Tibial nerve (tissue), 4 donors: ENCODE measurements at regions not wholly inside any gene's neighbourhood (a gene's known extent, or its start where the extent isn't known, plus 50 kb on each side); places are given as distances from the start of the nearest gene placed in this dataset.

ENCODE experiments used
- EP300 ChIP-seq, 2 donors: sonication (generic); formaldehyde crosslinking; IDR thresholded peaks; one replicate each; pipeline ENCODE4 v1.6.1; 2017; ENCODE audit warnings: antibody characterized with exemption in 2 of 2, mild to moderate bottlenecking in 1 of 2
- POLR2A ChIP-seq, 2 donors: fragments of 450-650 bp; IDR thresholded peaks; one replicate each; pipeline ENCODE4 v1.6.1; 2017; ENCODE audit warnings: antibody characterized with exemption in 2 of 2, mild to moderate bottlenecking in 2 of 2, moderate library complexity in 2 of 2
- TF ChIP-seq, protein P1 (sequence below), 5 experiments: fragments of 200-600 bp in 3 of 5; fragments of 450-650 bp in 2 of 5; sonication (generic) in 3 of 5; IDR thresholded peaks; one replicate each; pipeline ENCODE4 v1.5.1; 2016 to 2019; ENCODE audit warnings: antibody characterized with exemption in 5 of 5, mild to moderate bottlenecking in 3 of 5, moderate library complexity in 2 of 5

DNA sequence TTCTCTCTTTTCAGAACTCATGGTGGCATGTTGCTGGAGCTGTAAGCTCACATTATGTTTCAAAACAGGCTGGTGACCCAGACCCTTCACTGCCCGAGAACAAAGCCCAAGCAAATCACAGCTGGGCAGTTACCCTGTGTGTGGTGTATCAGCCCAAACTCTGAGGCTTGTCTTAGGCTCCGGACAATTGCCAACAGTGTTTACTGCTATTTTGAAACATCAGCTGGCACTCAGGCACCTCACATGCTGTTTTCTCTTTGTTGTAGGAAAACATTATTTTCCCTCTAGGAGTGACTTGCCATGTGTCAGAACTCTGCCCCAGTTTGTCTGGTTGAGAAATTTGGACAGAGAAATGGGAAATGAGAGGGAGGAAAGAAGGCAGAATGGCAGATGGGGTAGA lies 237.6 kb upstream of the APCDD1 start:
- no peak for TF ChIP-seq EP300 (IDR thresholded peaks at IDR 0.05)
- TF ChIP-seq, protein P1, sequence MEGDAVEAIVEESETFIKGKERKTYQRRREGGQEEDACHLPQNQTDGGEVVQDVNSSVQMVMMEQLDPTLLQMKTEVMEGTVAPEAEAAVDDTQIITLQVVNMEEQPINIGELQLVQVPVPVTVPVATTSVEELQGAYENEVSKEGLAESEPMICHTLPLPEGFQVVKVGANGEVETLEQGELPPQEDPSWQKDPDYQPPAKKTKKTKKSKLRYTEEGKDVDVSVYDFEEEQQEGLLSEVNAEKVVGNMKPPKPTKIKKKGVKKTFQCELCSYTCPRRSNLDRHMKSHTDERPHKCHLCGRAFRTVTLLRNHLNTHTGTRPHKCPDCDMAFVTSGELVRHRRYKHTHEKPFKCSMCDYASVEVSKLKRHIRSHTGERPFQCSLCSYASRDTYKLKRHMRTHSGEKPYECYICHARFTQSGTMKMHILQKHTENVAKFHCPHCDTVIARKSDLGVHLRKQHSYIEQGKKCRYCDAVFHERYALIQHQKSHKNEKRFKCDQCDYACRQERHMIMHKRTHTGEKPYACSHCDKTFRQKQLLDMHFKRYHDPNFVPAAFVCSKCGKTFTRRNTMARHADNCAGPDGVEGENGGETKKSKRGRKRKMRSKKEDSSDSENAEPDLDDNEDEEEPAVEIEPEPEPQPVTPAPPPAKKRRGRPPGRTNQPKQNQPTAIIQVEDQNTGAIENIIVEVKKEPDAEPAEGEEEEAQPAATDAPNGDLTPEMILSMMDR (IDR thresholded peaks at IDR 0.05), result no peak
- no peak for TF ChIP-seq POLR2A (IDR thresholded peaks at IDR 0.05)
